ENCODE measurements at regions not wholly inside any gene's neighbourhood (a gene's known extent, or its start where the extent isn't known, plus 50 kb on each side); places are given as distances from the start of the nearest gene placed in this dataset.

DNA sequence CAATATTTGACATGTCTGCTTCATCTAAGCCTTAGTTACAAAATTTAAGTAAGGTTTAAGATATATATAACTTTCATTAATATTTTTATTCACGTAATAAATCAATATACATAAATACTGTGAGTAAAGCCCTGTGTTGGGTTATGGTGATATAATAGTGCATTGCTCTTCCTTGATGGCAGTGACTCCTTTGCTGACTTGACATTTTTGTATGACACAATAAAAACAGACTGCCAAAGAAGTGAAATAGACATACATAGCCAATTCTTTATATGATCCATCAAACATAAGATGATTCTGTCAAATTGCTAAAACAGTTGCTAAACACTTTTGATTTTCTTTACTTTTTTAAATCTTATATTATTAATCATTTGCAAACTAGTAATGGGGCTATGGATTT, 1518.2 kb downstream of the EFNA5 start:
- no peak for TF ChIP-seq POLR2A (IDR thresholded peaks at IDR 0.05)
- TF ChIP-seq, protein P1, sequence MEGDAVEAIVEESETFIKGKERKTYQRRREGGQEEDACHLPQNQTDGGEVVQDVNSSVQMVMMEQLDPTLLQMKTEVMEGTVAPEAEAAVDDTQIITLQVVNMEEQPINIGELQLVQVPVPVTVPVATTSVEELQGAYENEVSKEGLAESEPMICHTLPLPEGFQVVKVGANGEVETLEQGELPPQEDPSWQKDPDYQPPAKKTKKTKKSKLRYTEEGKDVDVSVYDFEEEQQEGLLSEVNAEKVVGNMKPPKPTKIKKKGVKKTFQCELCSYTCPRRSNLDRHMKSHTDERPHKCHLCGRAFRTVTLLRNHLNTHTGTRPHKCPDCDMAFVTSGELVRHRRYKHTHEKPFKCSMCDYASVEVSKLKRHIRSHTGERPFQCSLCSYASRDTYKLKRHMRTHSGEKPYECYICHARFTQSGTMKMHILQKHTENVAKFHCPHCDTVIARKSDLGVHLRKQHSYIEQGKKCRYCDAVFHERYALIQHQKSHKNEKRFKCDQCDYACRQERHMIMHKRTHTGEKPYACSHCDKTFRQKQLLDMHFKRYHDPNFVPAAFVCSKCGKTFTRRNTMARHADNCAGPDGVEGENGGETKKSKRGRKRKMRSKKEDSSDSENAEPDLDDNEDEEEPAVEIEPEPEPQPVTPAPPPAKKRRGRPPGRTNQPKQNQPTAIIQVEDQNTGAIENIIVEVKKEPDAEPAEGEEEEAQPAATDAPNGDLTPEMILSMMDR (IDR thresholded peaks at IDR 0.05 in 4 of 5, conservative IDR thresholded peaks at IDR 0.05 in 1 of 5) = no peak
